Spleen (tissue), 7 donors: ENCODE measurements at regions not wholly inside any gene's neighbourhood (a gene's known extent, or its start where the extent isn't known, plus 50 kb on each side); places are given as distances from the start of the nearest gene placed in this dataset.

Experiments
- CTCF ChIP-seq, 11 experiments: fragments of 200-600 bp in 7 of 11; fragments of 450-650 bp in 4 of 11; sonication (generic) in 4 of 11; IDR thresholded peaks in 8 of 11; conservative IDR thresholded peaks in 3 of 11; 1 replicate in 7 of 11; 2 replicates in 4 of 11; pipeline versions ENCODE4 v1.4.0 to v1.8.0; 2016 to 2021; ENCODE audit warnings: antibody characterized with exemption in 11 of 11, inconsistent platforms in 4 of 11, mild to moderate bottlenecking in 1 of 11
- POLR2A ChIP-seq, 3 donors: fragments of 450-650 bp; IDR thresholded peaks; one replicate each; pipeline ENCODE4 v1.5.1; 2017; ENCODE audit warnings: antibody characterized with exemption in 3 of 3, mild to moderate bottlenecking in 1 of 3
- POLR2AphosphoS5 ChIP-seq, 3 donors: sonication (generic); formaldehyde crosslinking; IDR thresholded peaks; one replicate each; pipeline ENCODE4 v1.5.1; 2017; ENCODE audit warnings: antibody characterized with exemption in 3 of 3
- donor health status: DM: no; HTN: no; CAD: no; lungs with moderate emphysema.
- donor health status: DM: no; HTN: no; CAD: no.
- donor health status: DM: no; HTN: no; CAD: no.

- no peak for TF ChIP-seq CTCF (IDR thresholded peaks at IDR 0.05 in 8 of 11, conservative IDR thresholded peaks at IDR 0.05 in 3 of 11)
- TF ChIP-seq POLR2AphosphoS5 (IDR thresholded peaks at IDR 0.05) = no peak
- no peak for TF ChIP-seq POLR2A (IDR thresholded peaks at IDR 0.05)
Measured at GRCh38 chr4:117941611-117942010, 92.7 kb upstream of the NDST3 start.
